ENCODE measurements at regions not wholly inside any gene's neighbourhood (a gene's known extent, or its start where the extent isn't known, plus 50 kb on each side); places are given as distances from the start of the nearest gene placed in this dataset.

GRCh38 chr4:23972805-23973204 lies 83.0 kb upstream of the PPARGC1A start:
- no peak for FAIRE-seq
- no peak for DNase-seq (ENCODE audit: low read depth in 1 of 2, low spot score in 1 of 2)
- ATAC-seq: no peak
- H3K27ac ChIP-seq: no peak overlapping the region
- no peak overlapping the region for H3K4me3 ChIP-seq
- no peak for TF ChIP-seq ESRRA (IDR thresholded peaks at IDR 0.05; ENCODE audit: borderline replicate concordance, low read length)
- no peak for TF ChIP-seq MYC (IDR thresholded peaks at IDR 0.05; ENCODE audit: borderline replicate concordance, low read length)
- TF ChIP-seq CBX8 (IDR thresholded peaks at IDR 0.05): no peak
- TF ChIP-seq MAZ (IDR thresholded peaks at IDR 0.05; ENCODE audit: borderline replicate concordance, low read depth, low read length): no peak
- no peak for TF ChIP-seq KDM1A (IDR thresholded peaks at IDR 0.05; ENCODE audit: low read depth)
- TF ChIP-seq PBX3 (IDR thresholded peaks at IDR 0.05): no peak
- TF ChIP-seq NFE2L2 (conservative IDR thresholded peaks at IDR 0.05; ENCODE audit: low read length): no peak
- no peak for TF ChIP-seq ZC3H11A (IDR thresholded peaks at IDR 0.05)
- no peak for TF ChIP-seq ATOH8 (CRISPR knock-in tag; IDR thresholded peaks at IDR 0.05; ENCODE audit: low read depth)
- TF ChIP-seq CHD2 (IDR thresholded peaks at IDR 0.05; ENCODE audit: low read length, partially characterized antibody): no peak
- no peak for TF ChIP-seq SMC3 (IDR thresholded peaks at IDR 0.05)
- TF ChIP-seq HES2 (IDR thresholded peaks at IDR 0.05): no peak
- TF ChIP-seq HMGXB4 (CRISPR knock-in tag; IDR thresholded peaks at IDR 0.05; ENCODE audit: borderline replicate concordance): no peak
- no peak for TF ChIP-seq NR3C1 (IDR thresholded peaks at IDR 0.05)
- no peak for TF ChIP-seq ELK1 (IDR thresholded peaks at IDR 0.05; ENCODE audit: low read depth, low read length)
- no peak for TF ChIP-seq POLR2A (IDR thresholded peaks at IDR 0.05; ENCODE audit: low read length)
- no peak for TF ChIP-seq FOXS1 (CRISPR knock-in tag; IDR thresholded peaks at IDR 0.05)
- no peak for TF ChIP-seq TFCP2L1 (CRISPR knock-in tag; IDR thresholded peaks at IDR 0.05)
- no peak for TF ChIP-seq FOSB (CRISPR knock-in tag; IDR thresholded peaks at IDR 0.05)
- no peaks in the 10 kb centered on the region for H3K4me1 ChIP-seq
- H3K4me2 ChIP-seq: no peak overlapping the region
- 1% methylated on average over 3 of the region's 3 CpGs for WGBS (ENCODE audit: missing lambda C conversion rate)
- POLR2A ChIA-PET: no interaction called here
- CTCF ChIA-PET: no interaction called here
- H3K9me3 ChIP-seq: no peaks in the 10 kb centered on the region

GRCh38 chr4:23972187-23972586 lies 82.3 kb upstream of the PPARGC1A start:
- no peak overlapping the region for H3K27ac ChIP-seq
- TF ChIP-seq ZNF302 (CRISPR knock-in tag; IDR thresholded peaks at IDR 0.05) (no peak), REST (IDR thresholded peaks at IDR 0.05) (no peak), FOSB (CRISPR knock-in tag; IDR thresholded peaks at IDR 0.05) (no peak), SMC3 (IDR thresholded peaks at IDR 0.05) (no peak), CHD2 (IDR thresholded peaks at IDR 0.05; ENCODE audit: low read length, partially characterized antibody) (no peak), TFCP2L1 (CRISPR knock-in tag; IDR thresholded peaks at IDR 0.05) (no peak), MAX (IDR thresholded peaks at IDR 0.05) (no peak), ESRRA (IDR thresholded peaks at IDR 0.05; ENCODE audit: borderline replicate concordance, low read length) (no peak), SREBF2 (IDR thresholded peaks at IDR 0.05) (no peak), BHLHE40 (IDR thresholded peaks at IDR 0.05; ENCODE audit: low read depth, low read length) (no peak)
- no peak for DNase-seq (ENCODE audit: low read depth in 1 of 2, low spot score in 1 of 2)
- CTCF ChIA-PET: no interaction called here
- no peaks in the 10 kb centered on the region for H3K9me3 ChIP-seq
- WGBS (ENCODE audit: missing lambda C conversion rate): 3% methylated on average over 2 of the region's 2 CpGs
- no peaks in the 10 kb centered on the region for H3K4me1 ChIP-seq
- H3K4me3 ChIP-seq: no peak overlapping the region
- no peak overlapping the region for H3K4me2 ChIP-seq
- POLR2A ChIA-PET: no interaction called here
- no peak for ATAC-seq
- no peak for FAIRE-seq

Measured in A549 (cell line).